CD4-positive, alpha-beta T cell treated with Interleukin-2 at 100 ng/mL for 4 hours (primary cell): ENCODE measurements at regions not wholly inside any gene's neighbourhood (a gene's known extent, or its start where the extent isn't known, plus 50 kb on each side); places are given as distances from the start of the nearest gene placed in this dataset.
"Not testable (repeated sequence)": the region's sequence is repeated elsewhere in the genome, so short reads cannot be mapped to it uniquely, and the experiment has no call there.

Experiments
- DNase-seq: peaks from one replicate; pipeline ENCODE4 v3.0.0-alpha.2; 2020; ENCODE audit warnings: low spot score

DNA sequence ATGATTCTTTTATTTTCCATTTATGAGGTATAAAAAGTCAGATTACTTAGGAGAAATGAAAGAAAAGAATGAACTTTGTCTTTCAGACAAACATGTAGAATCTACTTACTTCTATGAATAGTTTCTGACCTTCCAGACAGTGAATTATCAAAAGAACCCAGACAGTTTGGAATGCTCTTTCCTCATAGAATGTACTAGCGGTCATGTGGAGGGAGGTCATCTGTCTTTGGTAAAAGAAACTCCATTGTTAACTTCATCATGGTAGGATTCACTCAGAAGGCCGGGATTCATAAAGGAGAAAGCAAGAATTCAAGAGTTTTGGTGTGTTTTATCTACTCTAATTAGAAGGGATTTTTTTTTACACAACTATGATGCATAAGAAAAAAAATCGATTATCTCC, 144.8 kb upstream of the ZNF804B start:
- no peak for DNase-seq

DNA sequence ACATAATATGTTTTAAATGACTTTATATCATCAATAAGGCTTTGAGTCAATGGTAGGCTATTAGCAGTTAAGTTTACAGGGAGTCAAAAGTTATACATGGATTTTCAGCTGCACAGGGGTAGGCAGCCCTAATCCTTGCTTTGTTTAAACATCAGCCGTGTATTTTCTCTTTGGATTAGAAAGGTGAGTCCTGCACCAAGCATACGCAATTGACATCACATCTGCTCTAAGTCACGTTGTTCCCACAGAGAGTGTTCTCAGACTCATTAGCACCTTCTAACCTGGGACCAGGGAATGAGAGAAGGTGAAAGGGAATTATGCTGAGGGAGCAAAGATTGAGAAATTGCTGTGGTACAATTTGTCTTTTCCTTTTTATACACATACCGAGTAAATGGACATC, 148.6 kb upstream of the ZNF804B start:
- no peak for DNase-seq

- DNase-seq: no peak
Measured at GRCh38 chr7:88600695-88601094, 158.8 kb upstream of the ZNF804B start.

GRCh38 chr7:88599528-88599927, 160.0 kb upstream of the ZNF804B start:
- no peak for DNase-seq

DNA sequence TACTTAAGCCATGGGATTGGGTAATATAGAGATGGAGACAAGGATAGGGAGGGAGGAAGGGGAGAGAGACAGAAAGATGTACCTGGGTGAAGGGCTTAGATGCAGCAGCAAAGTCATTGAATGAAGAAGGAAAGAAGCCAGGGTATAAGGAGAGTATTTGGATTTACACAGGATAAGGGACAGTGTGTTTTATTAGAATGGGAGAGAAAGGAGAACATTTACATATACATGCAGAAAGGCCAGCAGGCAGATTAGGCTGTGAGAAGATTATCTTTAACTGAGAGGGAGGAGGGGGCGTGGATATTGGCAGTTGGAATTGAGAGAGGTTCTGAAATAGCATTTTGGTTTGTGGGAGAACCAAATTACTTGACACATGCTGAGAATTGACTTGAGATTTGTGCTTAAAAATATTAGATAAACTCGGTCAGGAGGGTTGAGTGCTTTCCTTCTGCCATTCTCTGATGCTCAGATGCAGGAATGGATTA, 161.5 kb upstream of the ZNF804B start:
- no peak for DNase-seq

GRCh38 chr7:88590963-88591362, 168.5 kb upstream of the ZNF804B start:
- DNase-seq: no peak

GRCh38 chr7:88589927-88590326, 169.6 kb upstream of the ZNF804B start:
- no peak for DNase-seq

- no peak for DNase-seq
Measured at GRCh38 chr7:88586890-88587289, 172.6 kb upstream of the ZNF804B start.

- DNase-seq: no peak
Measured at GRCh38 chr7:88586219-88586618, 173.3 kb upstream of the ZNF804B start.

- DNase-seq: no peak
Measured at GRCh38 chr7:88576720-88577119, 182.8 kb upstream of the ZNF804B start.

GRCh38 chr7:88566162-88566729, 193.3 kb upstream of the ZNF804B start:
- DNase-seq: no peak

- no peak for DNase-seq
Measured at GRCh38 chr7:88565401-88565800, 194.1 kb upstream of the ZNF804B start.

DNA sequence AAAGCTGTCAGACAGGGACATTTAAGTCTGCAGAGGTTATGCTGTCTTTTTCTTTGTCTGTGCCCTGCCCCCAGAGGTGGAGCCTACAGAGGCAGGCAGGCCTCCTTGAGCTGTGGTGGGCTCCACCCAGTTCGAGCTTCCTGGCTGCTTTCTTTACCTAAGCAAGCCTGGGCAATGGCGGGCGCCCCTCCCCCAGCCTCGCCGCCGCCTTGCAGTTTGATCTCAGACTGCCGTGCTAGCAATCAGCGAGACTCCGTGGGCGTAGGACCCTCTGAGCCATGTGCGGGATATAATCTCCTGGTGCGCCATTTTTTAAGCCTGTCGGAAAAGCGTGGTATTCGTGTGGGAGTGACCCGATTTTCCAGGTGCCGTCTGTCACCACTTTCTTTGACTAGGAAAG, 203.1 kb upstream of the ZNF804B start:
- DNase-seq: not testable (repeated sequence)

GRCh38 chr7:88554847-88555246, 204.7 kb upstream of the ZNF804B start:
- not testable (repeated sequence) for DNase-seq

- no peak for DNase-seq
Measured at GRCh38 chr7:88548399-88548798, 211.1 kb upstream of the ZNF804B start.

DNA sequence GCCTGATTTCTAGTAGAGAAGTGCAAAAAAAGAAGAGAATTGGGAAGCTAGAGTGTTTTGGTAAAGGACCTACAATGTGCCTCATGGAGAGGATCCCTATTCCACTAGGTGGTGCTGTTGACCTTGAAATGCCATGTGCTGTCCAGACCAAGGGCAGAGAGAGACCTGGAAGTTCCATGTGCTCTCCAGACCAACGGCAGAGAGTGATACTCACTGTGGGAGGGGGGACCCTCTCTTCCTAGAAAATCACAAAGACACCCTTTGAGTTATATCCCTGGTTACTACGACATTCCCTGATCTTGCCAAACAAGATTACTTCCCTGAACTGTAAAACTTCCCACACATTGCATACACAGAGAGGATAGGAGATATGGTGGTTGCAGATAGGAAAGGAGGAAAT, 212.7 kb upstream of the ZNF804B start:
- no peak for DNase-seq

GRCh38 chr7:88545663-88546062, 213.8 kb upstream of the ZNF804B start:
- no peak for DNase-seq

GRCh38 chr7:88540012-88540411, 219.5 kb upstream of the ZNF804B start:
- no peak for DNase-seq

- no peak for DNase-seq
Measured at GRCh38 chr7:88539518-88539917, 220.0 kb upstream of the ZNF804B start.

DNA sequence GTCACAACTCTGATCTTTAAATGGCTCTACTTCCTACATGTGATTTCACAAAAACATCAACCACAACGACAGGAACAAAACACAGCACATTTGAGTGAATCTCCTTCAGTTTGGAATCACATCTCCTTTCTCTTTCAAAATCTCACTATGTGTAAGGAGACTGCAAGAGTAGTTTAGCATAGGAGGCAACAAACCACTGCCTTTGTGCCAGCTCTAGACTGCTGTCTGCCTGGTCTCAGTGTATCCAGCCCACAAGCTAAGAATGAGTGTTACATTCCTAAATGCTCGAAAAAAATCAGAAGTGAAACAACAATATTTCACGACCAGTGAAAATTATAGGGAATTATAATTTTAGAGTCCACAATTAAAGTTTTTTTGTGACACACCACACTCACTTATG, 217.0 kb upstream of the STEAP4 start:
- DNase-seq: no peak

GRCh38 chr7:88522771-88523293, 216.1 kb upstream of the STEAP4 start:
- no peak for DNase-seq

- DNase-seq: no peak
Measured at GRCh38 chr7:88516429-88516828, 209.7 kb upstream of the STEAP4 start.

DNA sequence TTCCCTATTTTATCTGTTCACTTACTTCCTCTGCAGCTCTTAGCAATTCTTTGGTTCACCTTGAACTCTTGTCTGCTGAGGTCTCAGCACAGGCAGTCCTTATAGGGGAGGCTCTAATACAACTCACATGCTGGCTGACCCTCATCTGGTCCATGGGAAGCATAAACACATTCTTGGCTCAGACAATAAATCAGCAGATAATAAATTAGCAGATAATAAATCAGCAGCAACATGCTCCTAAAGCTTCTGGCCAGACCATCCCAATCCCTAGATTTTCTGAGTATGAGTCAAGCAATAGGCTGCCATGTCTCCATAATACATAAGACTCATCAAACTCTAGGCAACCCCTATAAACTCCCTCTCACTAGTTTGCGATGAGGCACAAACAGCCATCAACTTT, 208.6 kb upstream of the STEAP4 start:
- no peak for DNase-seq

DNA sequence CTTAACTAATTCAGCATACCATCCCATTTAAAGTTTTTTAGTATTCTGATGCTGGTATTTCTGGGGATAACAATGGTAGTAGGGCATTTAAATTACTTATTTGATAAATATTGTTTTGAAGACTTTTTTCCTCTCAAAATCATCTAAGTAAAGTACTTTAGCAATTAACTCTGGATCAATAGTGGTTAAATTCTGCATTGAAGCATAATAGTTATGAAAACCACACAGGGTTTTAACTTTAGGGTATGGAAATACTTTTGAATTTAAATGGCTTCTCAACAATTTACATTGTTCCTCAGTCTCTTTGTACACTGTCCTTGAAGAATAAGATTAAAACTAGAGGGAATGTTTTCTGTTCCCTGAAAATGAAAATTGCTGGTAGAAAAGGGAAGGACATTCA, 202.6 kb upstream of the STEAP4 start:
- no peak for DNase-seq
